Renal cortex interstitium (tissue), 11 donors: ENCODE measurements at regions not wholly inside any gene's neighbourhood (a gene's known extent, or its start where the extent isn't known, plus 50 kb on each side); places are given as distances from the start of the nearest gene placed in this dataset.
"Not testable (repeated sequence)": the region's sequence is repeated elsewhere in the genome, so short reads cannot be mapped to it uniquely, and the experiment has no call there.

Experiments used
- DNase-seq, 11 donors: peaks; one replicate each; pipeline ENCODE4 v3.0.0-alpha.2; 2013; ENCODE audit warnings: low read depth in 9 of 11, low spot score in 4 of 11; ENCODE audit errors: extremely low read depth in 1 of 11

- DNase-seq, result no peak
Measured at GRCh38 chr22:49470741-49471503, 356.8 kb downstream of the BRD1 start.

GRCh38 chr22:49469896-49470740 is 357.6 kb downstream of the BRD1 start:
- no peak for DNase-seq

GRCh38 chr22:49468487-49469198 is 359.0 kb downstream of the BRD1 start:
- DNase-seq, result no peak

GRCh38 chr22:49466878-49467595 is 360.6 kb downstream of the BRD1 start:
- no peak for DNase-seq

GRCh38 chr22:49464037-49464436 is 363.6 kb downstream of the BRD1 start:
- no peak for DNase-seq

GRCh38 chr22:49462795-49463194 is 364.9 kb downstream of the BRD1 start:
- DNase-seq, result no peak

GRCh38 chr22:49462291-49462690 is 365.4 kb downstream of the BRD1 start:
- no peak for DNase-seq

- DNase-seq, result no peak
Measured at GRCh38 chr22:49461674-49462073, 366.0 kb downstream of the BRD1 start.

- DNase-seq, result peak in 5 of 11 donors; percentile 38 to 44 (median 40)
Measured at GRCh38 chr22:49460592-49461281, 366.9 kb downstream of the BRD1 start.

GRCh38 chr22:49460091-49460490 is 367.6 kb downstream of the BRD1 start:
- DNase-seq, result no peak

- no peak for DNase-seq
Measured at GRCh38 chr22:49458708-49459099, 369.0 kb downstream of the BRD1 start.

GRCh38 chr22:49457946-49458707 is 369.5 kb downstream of the BRD1 start:
- DNase-seq, result no peak

- no peak for DNase-seq
Measured at GRCh38 chr22:49457146-49457545, 370.5 kb downstream of the BRD1 start.

- DNase-seq, result no peak
Measured at GRCh38 chr22:49455595-49455994, 372.1 kb downstream of the BRD1 start.

GRCh38 chr22:49454726-49455125 is 372.9 kb downstream of the BRD1 start:
- DNase-seq, result no peak

- no peak for DNase-seq
Measured at GRCh38 chr22:49453771-49454170, 373.9 kb downstream of the BRD1 start.

GRCh38 chr22:49453019-49453418 is 374.7 kb downstream of the BRD1 start:
- not testable (repeated sequence) for DNase-seq
